Ascending aorta (tissue), 2 donors: ENCODE measurements at regions not wholly inside any gene's neighbourhood (a gene's known extent, or its start where the extent isn't known, plus 50 kb on each side); places are given as distances from the start of the nearest gene placed in this dataset.

ENCODE experiments used
- DNase-seq, 2 donors: peaks; one replicate each; pipeline ENCODE4 v3.0.0-alpha.2; 2019; ENCODE audit warnings: low spot score in 2 of 2
- H3K27ac ChIP-seq, 2 donors: fragments of 200-600 bp; sonication (generic); one replicate each; pipeline ENCODE4 v1.5.1; 2016 to 2017; ENCODE audit warnings: mild to moderate bottlenecking in 1 of 2
- H3K27me3 ChIP-seq: fragments of 200-600 bp; sonication (generic); one replicate; pipeline ENCODE4 v1.5.1; 2017
- H3K36me3 ChIP-seq, 2 donors: fragments of 200-600 bp; sonication (generic); one replicate each; pipeline ENCODE4 v1.5.1; 2016
- H3K4me1 ChIP-seq, 2 donors: fragments of 200-600 bp; sonication (generic); one replicate each; pipeline ENCODE4 v1.5.1; 2016 to 2017; ENCODE audit warnings: mild to moderate bottlenecking in 1 of 2
- H3K4me3 ChIP-seq, 2 donors: fragments of 200-600 bp; sonication (generic); one replicate each; pipeline ENCODE4 v1.5.1; 2016 to 2017; ENCODE audit warnings: mild to moderate bottlenecking in 1 of 2
- H3K9me3 ChIP-seq, 2 donors: fragments of 200-600 bp; sonication (generic); one replicate each; pipeline ENCODE4 v1.5.1; 2016
- intact Hi-C: fragments of 100-400 bp; cut with DNase I; formaldehyde crosslinking; loops from one replicate; pipeline ENCODE4 v1.15.1; 2023
- TF ChIP-seq, protein P1 (sequence below), 3 experiments: fragments of 200-600 bp in 2 of 3; fragments of 450-650 bp in 1 of 3; sonication (generic) in 2 of 3; IDR thresholded peaks; one replicate each; pipeline ENCODE4 v1.5.1; 2016 to 2019; ENCODE audit warnings: antibody characterized with exemption in 3 of 3, mild to moderate bottlenecking in 1 of 3, moderate library complexity in 1 of 3

GRCh38 chr9:79155308-79155707 lies 416.5 kb upstream of the TLE4 start:
- H3K36me3 ChIP-seq = no peaks in the 10 kb centered on the region
- no peak overlapping the region for H3K4me3 ChIP-seq
- no peaks in the 10 kb centered on the region for H3K4me1 ChIP-seq
- TF ChIP-seq, protein P1, sequence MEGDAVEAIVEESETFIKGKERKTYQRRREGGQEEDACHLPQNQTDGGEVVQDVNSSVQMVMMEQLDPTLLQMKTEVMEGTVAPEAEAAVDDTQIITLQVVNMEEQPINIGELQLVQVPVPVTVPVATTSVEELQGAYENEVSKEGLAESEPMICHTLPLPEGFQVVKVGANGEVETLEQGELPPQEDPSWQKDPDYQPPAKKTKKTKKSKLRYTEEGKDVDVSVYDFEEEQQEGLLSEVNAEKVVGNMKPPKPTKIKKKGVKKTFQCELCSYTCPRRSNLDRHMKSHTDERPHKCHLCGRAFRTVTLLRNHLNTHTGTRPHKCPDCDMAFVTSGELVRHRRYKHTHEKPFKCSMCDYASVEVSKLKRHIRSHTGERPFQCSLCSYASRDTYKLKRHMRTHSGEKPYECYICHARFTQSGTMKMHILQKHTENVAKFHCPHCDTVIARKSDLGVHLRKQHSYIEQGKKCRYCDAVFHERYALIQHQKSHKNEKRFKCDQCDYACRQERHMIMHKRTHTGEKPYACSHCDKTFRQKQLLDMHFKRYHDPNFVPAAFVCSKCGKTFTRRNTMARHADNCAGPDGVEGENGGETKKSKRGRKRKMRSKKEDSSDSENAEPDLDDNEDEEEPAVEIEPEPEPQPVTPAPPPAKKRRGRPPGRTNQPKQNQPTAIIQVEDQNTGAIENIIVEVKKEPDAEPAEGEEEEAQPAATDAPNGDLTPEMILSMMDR (IDR thresholded peaks at IDR 0.05) = no peak
- H3K27ac ChIP-seq = no peak overlapping the region
- no peaks in the 10 kb centered on the region for H3K9me3 ChIP-seq
- no peak for DNase-seq
- intact Hi-C loops = no loop called here
- no peaks in the 10 kb centered on the region for H3K27me3 ChIP-seq

DNA sequence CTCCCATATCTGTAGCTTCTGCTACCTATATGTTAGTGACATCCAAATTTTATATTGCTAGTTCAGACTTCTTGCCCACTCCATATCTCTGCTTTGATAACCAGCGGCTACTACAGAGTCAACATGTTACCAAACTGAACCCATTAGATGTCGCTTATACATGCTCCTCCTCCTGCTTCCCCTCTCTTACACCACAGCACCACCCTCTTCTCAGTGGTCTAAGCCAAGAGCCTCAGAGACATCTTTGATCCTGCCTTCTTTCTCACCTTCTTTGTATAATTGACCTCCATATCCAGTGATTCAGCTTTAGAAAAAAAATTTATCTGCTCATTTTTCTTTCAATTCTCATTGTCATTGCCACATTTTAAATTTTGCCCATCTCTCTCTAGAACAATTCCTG lies 408.2 kb upstream of the TLE4 start:
- Histone ChIP-seq H3K9me3 (no peaks in the 10 kb centered on the region), H3K27ac (no peak overlapping the region), H3K27me3 (no peaks in the 10 kb centered on the region), H3K4me3 (no peak overlapping the region), H3K36me3 (no peaks in the 10 kb centered on the region), H3K4me1 (no peaks in the 10 kb centered on the region)
- TF ChIP-seq, protein P1 (IDR thresholded peaks at IDR 0.05) = no peak
- intact Hi-C loops = no loop called here
- no peak for DNase-seq

DNA sequence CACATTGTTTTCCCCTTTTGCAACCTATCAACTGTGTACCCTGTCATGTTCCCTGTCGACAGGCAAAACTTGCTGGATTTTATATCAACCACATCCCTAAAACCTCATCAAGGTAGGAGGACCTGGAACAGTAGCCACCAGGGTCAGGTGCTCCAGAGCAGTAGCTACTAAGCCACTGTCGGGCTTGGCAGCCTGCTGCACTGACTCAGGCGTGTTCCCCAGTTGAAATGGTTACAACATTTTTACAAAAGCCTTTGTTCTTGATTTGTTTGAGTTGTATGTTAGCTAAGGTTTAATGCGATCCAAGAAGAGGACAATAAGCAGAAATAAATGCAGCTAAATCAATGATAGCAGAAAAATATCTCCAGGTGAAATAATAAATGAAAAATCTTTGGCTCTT lies 407.4 kb upstream of the TLE4 start:
- intact Hi-C loops = no loop called here
- DNase-seq = no peak
- Histone ChIP-seq H3K4me1 (no peaks in the 10 kb centered on the region), H3K4me3 (no peak overlapping the region), H3K27ac (no peak overlapping the region), H3K36me3 (no peaks in the 10 kb centered on the region), H3K9me3 (no peaks in the 10 kb centered on the region), H3K27me3 (no peaks in the 10 kb centered on the region)
- TF ChIP-seq, protein P1 (IDR thresholded peaks at IDR 0.05) = no peak

DNA sequence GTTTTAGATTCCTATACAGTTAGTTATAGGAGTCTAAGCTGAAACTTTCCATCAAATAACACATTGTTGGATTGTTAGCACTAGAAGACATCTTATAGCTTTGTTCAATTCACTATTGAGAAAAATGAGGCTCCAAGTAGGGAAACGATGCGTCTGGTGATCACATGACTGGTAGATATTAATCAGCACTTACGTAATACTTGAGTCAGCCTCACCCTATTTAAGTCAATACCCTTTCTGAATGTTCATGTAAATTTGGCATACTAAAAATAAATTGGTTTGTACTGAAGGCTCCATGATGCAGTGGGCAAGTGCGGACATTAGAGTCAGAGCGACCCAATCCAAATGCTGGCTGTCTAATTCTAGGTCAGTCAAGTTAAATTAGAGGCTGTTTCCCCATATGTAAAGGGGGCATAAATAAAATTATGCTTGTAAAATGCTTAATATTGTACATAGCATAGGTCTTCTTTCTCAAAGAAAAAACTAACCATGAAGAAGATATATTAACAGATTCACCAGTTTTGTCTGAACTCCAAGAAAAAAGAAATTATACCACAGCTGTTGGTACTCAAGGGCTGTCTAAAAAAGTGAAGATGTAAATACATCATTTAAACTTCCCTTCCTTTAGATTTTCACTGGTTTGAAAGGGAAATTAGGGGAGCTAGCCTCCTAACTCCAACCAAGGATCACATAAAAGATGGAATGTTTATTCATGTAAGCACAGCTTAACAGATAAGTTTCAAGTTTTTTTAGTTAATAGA lies 406.6 kb upstream of the TLE4 start:
- intact Hi-C loops = no loop called here
- no peaks in the 10 kb centered on the region for H3K9me3 ChIP-seq
- H3K27ac ChIP-seq = no peak overlapping the region
- no peaks in the 10 kb centered on the region for H3K4me1 ChIP-seq
- no peaks in the 10 kb centered on the region for H3K27me3 ChIP-seq
- no peak for DNase-seq
- no peak overlapping the region for H3K4me3 ChIP-seq
- H3K36me3 ChIP-seq = no peaks in the 10 kb centered on the region
- TF ChIP-seq, protein P1 (IDR thresholded peaks at IDR 0.05) = no peak

- intact Hi-C loops = no loop called here
- TF ChIP-seq, protein P1 (IDR thresholded peaks at IDR 0.05) = no peak
- H3K27ac ChIP-seq = no peak overlapping the region
Observed at GRCh38 chr9:79166005-79166404, 405.8 kb upstream of the TLE4 start.

DNA sequence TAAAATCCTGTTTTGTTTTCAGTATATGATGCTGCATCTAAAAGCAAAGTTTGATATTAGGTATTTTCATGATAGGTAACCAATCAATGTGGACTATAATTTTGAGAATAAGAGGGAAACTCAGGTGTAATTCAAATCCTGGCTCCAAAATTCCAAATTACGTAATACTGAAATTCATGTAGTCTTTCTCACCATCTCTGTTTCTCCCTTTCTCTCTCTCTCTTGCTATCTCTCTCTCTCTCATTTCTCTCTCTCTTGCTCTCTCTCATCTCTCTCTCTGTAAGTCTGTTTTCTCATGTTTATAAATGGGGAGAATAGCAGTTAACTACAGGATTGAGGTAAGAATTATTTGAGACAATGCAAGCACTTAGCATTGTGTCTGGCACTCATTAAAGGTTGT lies 401.1 kb upstream of the TLE4 start:
- H3K4me1 ChIP-seq = no peaks in the 10 kb centered on the region
- H3K9me3 ChIP-seq = no peaks in the 10 kb centered on the region
- no peaks in the 10 kb centered on the region for H3K27me3 ChIP-seq
- no peak overlapping the region for H3K27ac ChIP-seq
- H3K4me3 ChIP-seq = no peak overlapping the region
- no peak for DNase-seq
- no peaks in the 10 kb centered on the region for H3K36me3 ChIP-seq
- TF ChIP-seq, protein P1 (IDR thresholded peaks at IDR 0.05) = no peak
- intact Hi-C loops = no loop called here

More at GRCh38 chr9:79166005-79166404, 405.8 kb upstream of the TLE4 start:
- no peak for DNase-seq
- H3K4me1 ChIP-seq = no peaks in the 10 kb centered on the region
- H3K4me3 ChIP-seq = no peak overlapping the region
- H3K36me3 ChIP-seq = no peaks in the 10 kb centered on the region
- H3K27me3 ChIP-seq = no peaks in the 10 kb centered on the region
- H3K9me3 ChIP-seq = no peaks in the 10 kb centered on the region
